ENCODE measurements at regions not wholly inside any gene's neighbourhood (a gene's known extent, or its start where the extent isn't known, plus 50 kb on each side); places are given as distances from the start of the nearest gene placed in this dataset.

DNA sequence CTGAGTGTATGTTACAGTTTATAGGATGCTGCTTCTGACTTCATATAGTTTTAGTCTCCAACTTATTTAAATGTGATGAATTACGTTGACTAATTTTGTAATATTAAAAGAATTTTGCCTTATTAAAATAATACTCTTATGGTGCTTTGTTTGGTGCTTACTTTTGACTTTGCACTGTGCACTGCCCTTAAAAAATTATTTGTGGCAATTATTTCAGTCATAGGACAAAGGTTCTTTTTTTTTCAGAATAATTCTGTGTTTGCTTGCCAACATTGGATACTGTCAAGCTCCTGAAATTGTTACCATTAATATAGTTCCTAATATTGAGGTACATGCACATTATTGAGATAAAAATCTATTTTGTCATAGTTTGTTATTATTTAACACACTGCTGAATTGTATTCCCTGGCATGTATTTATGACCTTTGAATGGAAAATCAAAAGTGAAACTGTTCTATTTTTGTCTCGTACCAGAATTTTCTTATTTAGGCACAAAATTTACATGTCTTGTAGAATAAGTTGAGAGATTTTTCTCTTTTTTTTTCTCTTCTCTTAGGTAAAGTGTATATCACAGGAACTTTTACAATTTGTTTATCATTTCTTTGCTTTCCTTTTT is 572.8 kb upstream of the KLHL29 start:
- H3K36me3 ChIP-seq (ENCODE audit: control insufficient read depth in 2 of 2, insufficient read depth in 2 of 2, low read length in 2 of 2), result no peaks in the 10 kb centered on the region
- no peaks in the 10 kb centered on the region for H3K9me3 ChIP-seq (ENCODE audit: control insufficient read depth in 2 of 2, low read length in 2 of 2)

DNA sequence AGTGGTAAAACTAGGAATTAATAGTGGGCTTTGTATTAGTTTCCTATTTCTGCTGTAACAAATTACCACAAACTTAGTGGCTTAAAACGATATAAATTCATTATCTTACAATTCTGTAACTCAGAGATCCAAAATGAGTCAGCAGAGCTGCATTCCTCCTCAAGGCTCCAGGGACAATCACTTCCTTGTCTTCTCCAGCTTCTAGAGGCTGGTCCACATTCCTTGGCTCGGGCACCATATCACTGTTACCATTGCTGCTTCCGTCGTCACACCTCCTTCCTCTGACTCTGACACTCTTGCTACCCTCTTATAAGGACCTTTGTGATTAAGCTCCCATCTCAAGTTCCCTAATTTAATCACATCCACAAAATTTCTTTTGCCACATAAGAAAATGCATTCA is 567.8 kb upstream of the KLHL29 start:
- no peaks in the 10 kb centered on the region for H3K36me3 ChIP-seq (ENCODE audit: control insufficient read depth in 2 of 2, insufficient read depth in 2 of 2, low read length in 2 of 2)
- no peaks in the 10 kb centered on the region for H3K9me3 ChIP-seq (ENCODE audit: control insufficient read depth in 2 of 2, low read length in 2 of 2)
- H3K4me1 ChIP-seq (ENCODE audit: control insufficient read depth in 2 of 2, insufficient read depth in 2 of 2, low read length in 2 of 2), result no peaks in the 10 kb centered on the region
- H3K4me3 ChIP-seq (ENCODE audit: low read length in 2 of 2), result no peak overlapping the region
- H3K9ac ChIP-seq (ENCODE audit: low read depth in 1 of 2, low read length in 2 of 2), result no peak overlapping the region
- no peak overlapping the region for H3K27ac ChIP-seq (ENCODE audit: low read depth in 2 of 2, low read length in 2 of 2)
- H3K27me3 ChIP-seq (ENCODE audit: control insufficient read depth in 2 of 2, insufficient read depth in 2 of 2, low read length in 2 of 2), result no peaks in the 10 kb centered on the region

More for the DNA sequence above, 572.8 kb upstream of the KLHL29 start:
- Histone ChIP-seq H3K4me3 (ENCODE audit: low read length in 2 of 2) (no peak overlapping the region), H3K27ac (ENCODE audit: low read depth in 2 of 2, low read length in 2 of 2) (no peak overlapping the region), H3K4me1 (ENCODE audit: control insufficient read depth in 2 of 2, insufficient read depth in 2 of 2, low read length in 2 of 2) (no peaks in the 10 kb centered on the region), H3K9ac (ENCODE audit: low read depth in 1 of 2, low read length in 2 of 2) (no peak overlapping the region), H3K27me3 (ENCODE audit: control insufficient read depth in 2 of 2, insufficient read depth in 2 of 2, low read length in 2 of 2) (no peaks in the 10 kb centered on the region)

DNA sequence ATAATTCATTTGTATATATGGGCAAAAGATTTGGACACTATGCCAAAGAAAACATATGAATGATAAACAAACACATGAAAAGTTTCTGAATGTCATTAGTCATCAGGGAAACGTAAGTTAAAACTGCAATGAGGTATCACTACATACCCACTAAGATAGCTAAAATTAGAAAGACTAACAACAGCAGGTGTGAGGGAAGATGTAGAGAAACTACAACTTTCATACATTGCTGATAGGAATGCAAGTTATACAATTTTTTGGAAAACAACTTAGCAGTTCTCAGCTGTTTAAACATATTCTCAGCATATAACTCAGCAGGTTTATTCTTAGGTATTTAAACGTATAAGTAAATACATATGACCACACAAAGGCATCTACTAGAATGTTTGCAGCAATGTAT is 563.5 kb upstream of the KLHL29 start:
- H3K4me1 ChIP-seq (ENCODE audit: control insufficient read depth in 2 of 2, insufficient read depth in 2 of 2, low read length in 2 of 2), result no peaks in the 10 kb centered on the region
- H3K9me3 ChIP-seq (ENCODE audit: control insufficient read depth in 2 of 2, low read length in 2 of 2), result no peaks in the 10 kb centered on the region
- H3K27me3 ChIP-seq (ENCODE audit: control insufficient read depth in 2 of 2, insufficient read depth in 2 of 2, low read length in 2 of 2), result no peaks in the 10 kb centered on the region
- H3K9ac ChIP-seq (ENCODE audit: low read depth in 1 of 2, low read length in 2 of 2), result no peak overlapping the region
- no peak overlapping the region for H3K27ac ChIP-seq (ENCODE audit: low read depth in 2 of 2, low read length in 2 of 2)
- no peaks in the 10 kb centered on the region for H3K36me3 ChIP-seq (ENCODE audit: control insufficient read depth in 2 of 2, insufficient read depth in 2 of 2, low read length in 2 of 2)
- H3K4me3 ChIP-seq (ENCODE audit: low read length in 2 of 2), result no peak overlapping the region

DNA sequence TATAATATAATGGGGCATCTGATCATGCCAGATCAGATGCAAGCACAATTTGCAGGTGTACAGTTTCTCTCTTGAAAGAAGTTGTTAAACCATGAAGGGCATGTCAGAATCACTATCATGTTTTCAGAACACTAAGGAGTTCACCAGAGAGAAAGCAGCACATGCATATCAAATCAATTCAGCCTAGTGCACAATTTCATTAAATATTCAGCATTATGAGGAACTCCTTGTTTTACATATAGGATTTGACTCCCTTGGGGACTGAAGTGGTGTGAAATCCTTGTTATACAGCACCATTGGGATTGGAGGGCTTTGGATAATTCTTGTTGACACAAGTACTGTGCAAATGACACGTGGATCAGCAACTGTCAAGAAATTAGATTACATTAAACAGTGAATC is 562.1 kb upstream of the KLHL29 start:
- H3K4me3 ChIP-seq (ENCODE audit: low read length in 2 of 2), result no peak overlapping the region
- H3K9ac ChIP-seq (ENCODE audit: low read depth in 1 of 2, low read length in 2 of 2), result no peak overlapping the region
- H3K27ac ChIP-seq (ENCODE audit: low read depth in 2 of 2, low read length in 2 of 2), result no peak overlapping the region
- no peaks in the 10 kb centered on the region for H3K9me3 ChIP-seq (ENCODE audit: control insufficient read depth in 2 of 2, low read length in 2 of 2)
- H3K4me1 ChIP-seq (ENCODE audit: control insufficient read depth in 2 of 2, insufficient read depth in 2 of 2, low read length in 2 of 2), result no peaks in the 10 kb centered on the region
- H3K36me3 ChIP-seq (ENCODE audit: control insufficient read depth in 2 of 2, insufficient read depth in 2 of 2, low read length in 2 of 2), result no peaks in the 10 kb centered on the region
- no peaks in the 10 kb centered on the region for H3K27me3 ChIP-seq (ENCODE audit: control insufficient read depth in 2 of 2, insufficient read depth in 2 of 2, low read length in 2 of 2)

DNA sequence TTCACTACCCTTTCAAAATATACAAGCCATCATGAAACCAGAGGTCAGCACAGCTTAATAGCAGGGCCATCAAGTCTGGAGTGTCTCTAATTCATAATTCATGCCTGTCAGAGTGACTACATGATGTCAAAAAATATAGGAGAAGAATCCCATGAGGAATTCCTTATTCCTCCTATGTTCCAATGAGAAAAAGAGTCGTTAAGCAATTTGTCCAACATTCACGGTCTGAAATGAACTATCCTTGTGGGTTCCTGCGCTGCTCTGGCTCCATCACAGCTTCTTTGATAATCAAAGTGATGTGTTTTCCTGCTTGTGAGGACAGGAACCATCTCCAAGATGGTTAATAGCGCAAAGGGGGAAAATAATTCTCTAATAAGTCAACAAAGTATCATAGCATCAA is 560.4 kb upstream of the KLHL29 start:
- H3K27ac ChIP-seq (ENCODE audit: low read depth in 2 of 2, low read length in 2 of 2), result no peak overlapping the region
- no peak overlapping the region for H3K9ac ChIP-seq (ENCODE audit: low read depth in 1 of 2, low read length in 2 of 2)
- H3K4me1 ChIP-seq (ENCODE audit: control insufficient read depth in 2 of 2, insufficient read depth in 2 of 2, low read length in 2 of 2), result no peaks in the 10 kb centered on the region
- H3K27me3 ChIP-seq (ENCODE audit: control insufficient read depth in 2 of 2, insufficient read depth in 2 of 2, low read length in 2 of 2), result no peaks in the 10 kb centered on the region
- H3K9me3 ChIP-seq (ENCODE audit: control insufficient read depth in 2 of 2, low read length in 2 of 2), result no peaks in the 10 kb centered on the region
- no peak overlapping the region for H3K4me3 ChIP-seq (ENCODE audit: low read length in 2 of 2)
- no peaks in the 10 kb centered on the region for H3K36me3 ChIP-seq (ENCODE audit: control insufficient read depth in 2 of 2, insufficient read depth in 2 of 2, low read length in 2 of 2)

DNA sequence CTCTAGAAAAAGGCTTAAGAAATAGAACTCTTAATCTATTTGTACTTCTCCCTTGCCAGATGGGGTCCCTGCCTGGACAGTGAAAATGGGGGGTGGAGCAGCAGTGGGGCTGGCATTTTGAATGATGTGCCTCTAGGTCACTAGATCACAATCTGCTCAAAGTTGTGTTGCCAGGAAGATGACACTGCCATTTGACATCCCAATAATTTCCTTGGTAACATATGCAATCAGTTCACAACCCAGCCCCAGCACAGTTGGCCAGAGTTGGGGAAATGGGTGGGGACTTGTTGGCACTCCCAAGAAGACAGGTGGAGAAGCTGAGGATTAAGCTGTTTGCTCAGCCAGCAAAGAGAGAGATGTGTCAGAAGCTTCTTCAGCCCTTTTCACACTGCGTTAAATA is 558.3 kb upstream of the KLHL29 start:
- Histone ChIP-seq H3K9ac (ENCODE audit: low read depth in 1 of 2, low read length in 2 of 2) (no peak overlapping the region), H3K4me3 (ENCODE audit: low read length in 2 of 2) (no peak overlapping the region), H3K9me3 (ENCODE audit: control insufficient read depth in 2 of 2, low read length in 2 of 2) (no peaks in the 10 kb centered on the region), H3K4me1 (ENCODE audit: control insufficient read depth in 2 of 2, insufficient read depth in 2 of 2, low read length in 2 of 2) (no peaks in the 10 kb centered on the region), H3K27me3 (ENCODE audit: control insufficient read depth in 2 of 2, insufficient read depth in 2 of 2, low read length in 2 of 2) (no peaks in the 10 kb centered on the region), H3K36me3 (ENCODE audit: control insufficient read depth in 2 of 2, insufficient read depth in 2 of 2, low read length in 2 of 2) (no peaks in the 10 kb centered on the region), H3K27ac (ENCODE audit: low read depth in 2 of 2, low read length in 2 of 2) (no peak overlapping the region)

DNA sequence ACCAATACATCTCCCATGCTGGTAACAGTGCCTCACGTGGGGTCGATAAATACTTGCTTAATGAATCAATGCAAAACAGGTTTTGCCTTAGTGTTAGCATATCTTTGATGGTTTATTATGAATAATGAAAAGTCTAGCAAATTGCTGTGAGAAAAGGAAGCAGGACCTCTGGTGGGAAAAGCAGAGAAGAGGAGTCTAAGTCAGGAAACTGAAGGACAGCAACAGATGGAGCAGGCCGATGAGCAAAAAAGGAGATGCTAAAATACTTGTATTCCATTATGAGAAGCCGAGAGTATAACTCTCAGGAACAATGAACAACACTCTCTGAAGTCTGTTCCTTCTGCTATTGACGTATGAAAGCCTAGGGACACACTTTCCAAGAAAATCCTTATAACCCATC is 555.2 kb upstream of the KLHL29 start:
- Histone ChIP-seq H3K27ac (ENCODE audit: low read depth in 2 of 2, low read length in 2 of 2) (no peak overlapping the region), H3K4me3 (ENCODE audit: low read length in 2 of 2) (no peak overlapping the region), H3K9ac (ENCODE audit: low read depth in 1 of 2, low read length in 2 of 2) (no peak overlapping the region), H3K4me1 (ENCODE audit: control insufficient read depth in 2 of 2, insufficient read depth in 2 of 2, low read length in 2 of 2) (no peaks in the 10 kb centered on the region), H3K9me3 (ENCODE audit: control insufficient read depth in 2 of 2, low read length in 2 of 2) (no peaks in the 10 kb centered on the region), H3K27me3 (ENCODE audit: control insufficient read depth in 2 of 2, insufficient read depth in 2 of 2, low read length in 2 of 2) (no peaks in the 10 kb centered on the region), H3K36me3 (ENCODE audit: control insufficient read depth in 2 of 2, insufficient read depth in 2 of 2, low read length in 2 of 2) (no peaks in the 10 kb centered on the region)

DNA sequence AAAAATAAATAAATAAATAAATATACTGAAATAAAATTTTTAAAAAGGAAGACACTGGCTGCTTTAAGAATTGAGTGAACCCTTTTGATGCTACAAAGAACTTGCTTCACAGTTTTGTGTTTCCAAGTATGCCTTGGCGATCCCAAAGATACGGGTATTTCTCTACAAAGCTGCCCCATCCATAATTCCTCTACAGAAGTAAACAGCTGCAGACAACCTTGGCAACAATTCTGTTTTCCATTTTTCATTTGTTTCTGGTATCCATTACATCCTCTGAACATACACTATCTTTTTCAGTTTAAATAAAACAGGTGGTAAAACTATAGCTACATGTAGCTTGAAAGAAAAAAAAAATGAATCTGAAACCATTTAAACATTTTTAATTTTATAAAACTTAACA is 552.8 kb upstream of the KLHL29 start:
- no peaks in the 10 kb centered on the region for H3K9me3 ChIP-seq (ENCODE audit: control insufficient read depth in 2 of 2, low read length in 2 of 2)
- no peak overlapping the region for H3K27ac ChIP-seq (ENCODE audit: low read depth in 2 of 2, low read length in 2 of 2)
- H3K4me3 ChIP-seq (ENCODE audit: low read length in 2 of 2), result no peak overlapping the region
- H3K27me3 ChIP-seq (ENCODE audit: control insufficient read depth in 2 of 2, insufficient read depth in 2 of 2, low read length in 2 of 2), result no peaks in the 10 kb centered on the region
- no peak overlapping the region for H3K9ac ChIP-seq (ENCODE audit: low read depth in 1 of 2, low read length in 2 of 2)
- no peaks in the 10 kb centered on the region for H3K36me3 ChIP-seq (ENCODE audit: control insufficient read depth in 2 of 2, insufficient read depth in 2 of 2, low read length in 2 of 2)
- H3K4me1 ChIP-seq (ENCODE audit: control insufficient read depth in 2 of 2, insufficient read depth in 2 of 2, low read length in 2 of 2), result no peaks in the 10 kb centered on the region

DNA sequence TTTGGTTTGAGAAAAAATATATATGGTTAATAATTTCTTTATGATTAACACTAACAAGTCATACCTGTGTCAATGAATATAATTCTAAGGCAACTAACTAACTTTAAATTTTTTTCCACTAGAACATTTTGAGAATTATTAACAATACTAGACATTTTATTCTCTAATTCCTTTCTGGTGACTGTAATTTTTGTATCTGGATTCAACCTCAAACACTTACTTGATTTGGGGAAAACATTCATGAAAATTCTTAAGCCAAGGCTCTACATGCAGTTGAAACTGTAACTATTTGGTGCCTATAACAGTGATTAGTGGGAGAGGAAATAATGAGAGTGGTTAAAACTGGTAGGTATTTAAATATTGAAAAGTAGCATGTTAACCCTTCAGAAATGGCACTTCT is 546.5 kb upstream of the KLHL29 start:
- Histone ChIP-seq H3K9ac (ENCODE audit: low read depth in 1 of 2, low read length in 2 of 2) (no peak overlapping the region), H3K36me3 (ENCODE audit: control insufficient read depth in 2 of 2, insufficient read depth in 2 of 2, low read length in 2 of 2) (no peaks in the 10 kb centered on the region), H3K27ac (ENCODE audit: low read depth in 2 of 2, low read length in 2 of 2) (no peak overlapping the region), H3K9me3 (ENCODE audit: control insufficient read depth in 2 of 2, low read length in 2 of 2) (no peaks in the 10 kb centered on the region), H3K27me3 (ENCODE audit: control insufficient read depth in 2 of 2, insufficient read depth in 2 of 2, low read length in 2 of 2) (no peaks in the 10 kb centered on the region), H3K4me1 (ENCODE audit: control insufficient read depth in 2 of 2, insufficient read depth in 2 of 2, low read length in 2 of 2) (no peaks in the 10 kb centered on the region), H3K4me3 (ENCODE audit: low read length in 2 of 2) (no peak overlapping the region)

DNA sequence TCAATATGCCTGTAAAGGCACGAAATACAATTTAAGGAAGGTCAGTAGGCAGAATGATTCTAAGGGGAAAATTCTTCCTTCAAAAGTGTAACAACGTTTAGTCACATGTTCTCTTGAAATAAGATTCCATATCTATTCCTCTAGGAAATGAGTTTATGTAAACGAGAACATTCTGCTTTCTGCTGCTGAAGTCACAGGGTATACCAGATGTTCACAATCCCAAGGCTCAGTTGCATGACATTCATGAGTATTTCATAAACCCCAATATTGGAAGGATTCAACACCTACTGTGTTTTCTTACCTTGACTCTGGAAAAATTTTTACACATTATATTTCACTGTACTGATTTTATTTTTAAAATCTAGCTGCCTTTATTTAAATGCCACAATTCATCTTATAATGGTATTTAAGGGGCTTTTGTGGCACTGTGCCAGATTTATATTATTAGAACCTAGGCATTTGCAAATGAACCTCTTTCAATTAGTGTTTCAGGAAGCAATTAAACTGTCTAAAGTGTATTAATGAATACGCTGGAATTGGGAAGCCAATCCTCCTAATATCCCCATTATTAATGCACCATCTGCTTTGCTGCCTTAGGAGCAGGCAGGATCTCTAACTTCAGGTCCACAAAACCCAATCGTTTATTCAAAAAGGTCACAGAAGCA is 542.6 kb upstream of the KLHL29 start:
- Histone ChIP-seq H3K4me3 (ENCODE audit: low read length in 2 of 2) (no peak overlapping the region), H3K9me3 (ENCODE audit: control insufficient read depth in 2 of 2, low read length in 2 of 2) (no peaks in the 10 kb centered on the region), H3K27ac (ENCODE audit: low read depth in 2 of 2, low read length in 2 of 2) (no peak overlapping the region), H3K4me1 (ENCODE audit: control insufficient read depth in 2 of 2, insufficient read depth in 2 of 2, low read length in 2 of 2) (no peaks in the 10 kb centered on the region), H3K36me3 (ENCODE audit: control insufficient read depth in 2 of 2, insufficient read depth in 2 of 2, low read length in 2 of 2) (no peaks in the 10 kb centered on the region), H3K9ac (ENCODE audit: low read depth in 1 of 2, low read length in 2 of 2) (no peak overlapping the region), H3K27me3 (ENCODE audit: control insufficient read depth in 2 of 2, insufficient read depth in 2 of 2, low read length in 2 of 2) (no peaks in the 10 kb centered on the region)

Measured in mucosa of rectum (tissue), 2 donors.